ENCODE measurements at regions not wholly inside any gene's neighbourhood (a gene's known extent, or its start where the extent isn't known, plus 50 kb on each side); places are given as distances from the start of the nearest gene placed in this dataset.
"Not testable (repeated sequence)": the region's sequence is repeated elsewhere in the genome, so short reads cannot be mapped to it uniquely, and the experiment has no call there.

GRCh38 chr12:131586269-131586668 is 124.6 kb upstream of the SFSWAP start:
- intact Hi-C loops (cut with DNase I), result no loop called here
- no peak for DNase-seq

GRCh38 chr12:131586761-131587160 is 124.1 kb upstream of the SFSWAP start:
- DNase-seq, result peak in 1 of 42 donors; percentile 1
- intact Hi-C loops (cut with DNase I), result no loop called here

GRCh38 chr12:131587565-131587964 is 123.3 kb upstream of the SFSWAP start:
- intact Hi-C loops (cut with DNase I), result no loop called here
- DNase-seq, result no peak

GRCh38 chr12:131589221-131589897 is 121.5 kb upstream of the SFSWAP start:
- DNase-seq, result peak in 1 of 42 donors; percentile 14
- intact Hi-C loops (cut with DNase I), result no loop called here

- intact Hi-C loops (cut with DNase I), result no loop called here
- DNase-seq, result peak in 1 of 42 donors; percentile 3
These were observed 120.9 kb upstream of the SFSWAP start for GRCh38 chr12:131589966-131590365.

- intact Hi-C loops (cut with DNase I), result no loop called here
- DNase-seq, result peak in 1 of 42 donors; percentile 3
These were observed 119.8 kb upstream of the SFSWAP start for GRCh38 chr12:131591136-131591535.

- intact Hi-C loops (cut with DNase I), result no loop called here
- DNase-seq, result peak in 1 of 42 donors; percentile 24
These were observed 118.9 kb upstream of the SFSWAP start for GRCh38 chr12:131591714-131592709.

GRCh38 chr12:131592972-131593371 is 117.9 kb upstream of the SFSWAP start:
- peak in 1 of 42 donors; percentile 6 for DNase-seq
- intact Hi-C loops (cut with DNase I), result no loop called here

- DNase-seq, result peak in 1 of 42 donors; percentile 2
- intact Hi-C loops (cut with DNase I), result no loop called here
These were observed 117.5 kb upstream of the SFSWAP start for GRCh38 chr12:131593406-131593805.

GRCh38 chr12:131596115-131596514 is 114.8 kb upstream of the SFSWAP start:
- intact Hi-C loops (cut with DNase I), result no loop called here
- no peak for DNase-seq

- no peak for DNase-seq
- intact Hi-C loops (cut with DNase I), result no loop called here
These were observed 113.6 kb upstream of the SFSWAP start for GRCh38 chr12:131597333-131597732.

- intact Hi-C loops (cut with DNase I), result no loop called here
- DNase-seq, result no peak
These were observed 112.2 kb upstream of the SFSWAP start for GRCh38 chr12:131598717-131599116.

- intact Hi-C loops (cut with DNase I), result no loop called here
- DNase-seq, result peak in 20 of 42 donors; percentile 26 to 86 (median 60)
These were observed 111.4 kb upstream of the SFSWAP start for GRCh38 chr12:131599190-131600159.

GRCh38 chr12:131600160-131600532 is 110.7 kb upstream of the SFSWAP start:
- intact Hi-C loops (cut with DNase I), result no loop called here
- peak in 3 of 42 donors; percentile 16 to 63 (median 32) for DNase-seq

GRCh38 chr12:131601499-131601898 is 109.4 kb upstream of the SFSWAP start:
- peak in 1 of 42 donors; percentile 17 for DNase-seq
- intact Hi-C loops (cut with DNase I), result not testable (repeated sequence)

GRCh38 chr12:131603106-131603938 is 107.6 kb upstream of the SFSWAP start:
- peak in 3 of 42 donors; percentile 12 to 36 (median 22) for DNase-seq
- intact Hi-C loops (cut with DNase I), result no loop called here

GRCh38 chr12:131603939-131604795 is 106.7 kb upstream of the SFSWAP start:
- peak in 3 of 42 donors; percentile 29 to 47 (median 46) for DNase-seq
- intact Hi-C loops (cut with DNase I), result no loop called here
